ENCODE measurements at regions not wholly inside any gene's neighbourhood (a gene's known extent, or its start where the extent isn't known, plus 50 kb on each side); places are given as distances from the start of the nearest gene placed in this dataset.

GRCh38 chr4:134722306-134722705 lies 520.7 kb upstream of the PABPC4L start:
- TF ChIP-seq POLR2A (IDR thresholded peaks at IDR 0.05; ENCODE audit: low read length) (no peak), GATA1 (IDR thresholded peaks at IDR 0.05; ENCODE audit: low read depth, low read length) (no peak)
